Nephron (organoid): ENCODE measurements at regions not wholly inside any gene's neighbourhood (a gene's known extent, or its start where the extent isn't known, plus 50 kb on each side); places are given as distances from the start of the nearest gene placed in this dataset.
"Not testable (repeated sequence)": the region's sequence is repeated elsewhere in the genome, so short reads cannot be mapped to it uniquely, and the experiment has no call there.

Experiments
- H3K27ac Mint-ChIP-seq, 3 experiments: 2 replicates each; pipeline ENCODE4 v1.8.0; 2020; ENCODE audit warnings: mixed read lengths in 3 of 3, mild to moderate bottlenecking in 2 of 3, moderate library complexity in 1 of 3
- H3K27me3 Mint-ChIP-seq: 2 replicates; pipeline ENCODE4 v1.8.0; 2021; ENCODE audit warnings: low read depth, mild to moderate bottlenecking, moderate library complexity, mixed read lengths
- H3K36me3 Mint-ChIP-seq: 2 replicates; pipeline ENCODE4 v1.8.0; 2020; ENCODE audit warnings: low read depth, mixed read lengths
- H3K4me1 Mint-ChIP-seq: 2 replicates; pipeline ENCODE4 v1.8.0; 2020; ENCODE audit warnings: mixed read lengths
- H3K4me3 Mint-ChIP-seq, 3 experiments: 2 replicates each; pipeline ENCODE4 v1.8.0; 2020; ENCODE audit warnings: mild to moderate bottlenecking in 3 of 3, mixed read lengths in 3 of 3, moderate library complexity in 2 of 3
- H3K9me3 Mint-ChIP-seq: 2 replicates; pipeline ENCODE4 v1.8.0; 2020; ENCODE audit warnings: mixed read lengths
- CTCF ChIP-seq, 3 experiments: fragments of 200-600 bp; sonication (generic); IDR thresholded peaks; one replicate each; pipeline ENCODE4 v1.5.0; 2021; ENCODE audit warnings: antibody characterized with exemption in 3 of 3; ENCODE audit not compliant: unreplicated experiment in 3 of 3

- Mint-ChIP-seq H3K4me3 (no peak overlapping the region), H3K27me3 (no peaks in the 10 kb centered on the region), H3K4me1 (peaks cover 16% of the 10 kb centered on the region), H3K27ac (no peak overlapping the region), H3K36me3 (no peaks in the 10 kb centered on the region), H3K9me3 (no peaks in the 10 kb centered on the region)
- no peak for TF ChIP-seq CTCF (IDR thresholded peaks at IDR 0.05; ENCODE audit: unreplicated experiment in 3 of 3)
These were observed 685.6 kb downstream of the DTWD2 start for GRCh38 chr5:118302786-118303185.

GRCh38 chr5:118301696-118302095 is 686.7 kb downstream of the DTWD2 start:
- H3K27ac Mint-ChIP-seq, result no peak overlapping the region
- peaks cover 21% of the 10 kb centered on the region for H3K4me1 Mint-ChIP-seq
- no peak overlapping the region for H3K4me3 Mint-ChIP-seq
- H3K27me3 Mint-ChIP-seq, result no peaks in the 10 kb centered on the region
- H3K36me3 Mint-ChIP-seq, result no peaks in the 10 kb centered on the region
- H3K9me3 Mint-ChIP-seq, result no peaks in the 10 kb centered on the region
- no peak for TF ChIP-seq CTCF (IDR thresholded peaks at IDR 0.05; ENCODE audit: unreplicated experiment in 3 of 3)

- peaks cover 42% of the 10 kb centered on the region for H3K4me1 Mint-ChIP-seq
- peak overlapping the region in 2 of 3 experiments; percentile 10 to 32 for H3K27ac Mint-ChIP-seq
These were observed 693.3 kb downstream of the DTWD2 start for GRCh38 chr5:118295045-118295444.

GRCh38 chr5:118293378-118293777 is 695.0 kb downstream of the DTWD2 start:
- H3K9me3 Mint-ChIP-seq, result no peaks in the 10 kb centered on the region
- no peak for TF ChIP-seq CTCF (IDR thresholded peaks at IDR 0.05; ENCODE audit: unreplicated experiment in 3 of 3)
- no peak overlapping the region for H3K27ac Mint-ChIP-seq
- no peak overlapping the region for H3K4me3 Mint-ChIP-seq
- peaks cover 32% of the 10 kb centered on the region for H3K4me1 Mint-ChIP-seq
- no peaks in the 10 kb centered on the region for H3K36me3 Mint-ChIP-seq
- H3K27me3 Mint-ChIP-seq, result no peaks in the 10 kb centered on the region

More at GRCh38 chr5:118295045-118295444, 693.3 kb downstream of the DTWD2 start:
- Mint-ChIP-seq H3K4me3 (no peak overlapping the region), H3K36me3 (no peaks in the 10 kb centered on the region), H3K27me3 (no peaks in the 10 kb centered on the region), H3K9me3 (no peaks in the 10 kb centered on the region)
- no peak for TF ChIP-seq CTCF (IDR thresholded peaks at IDR 0.05; ENCODE audit: unreplicated experiment in 3 of 3)

- H3K36me3 Mint-ChIP-seq, result no peaks in the 10 kb centered on the region
- no peaks in the 10 kb centered on the region for H3K9me3 Mint-ChIP-seq
- H3K4me3 Mint-ChIP-seq, result no peak overlapping the region
- H3K27ac Mint-ChIP-seq, result no peak overlapping the region
- TF ChIP-seq CTCF (IDR thresholded peaks at IDR 0.05; ENCODE audit: unreplicated experiment in 3 of 3), result no peak
- no peaks in the 10 kb centered on the region for H3K27me3 Mint-ChIP-seq
- H3K4me1 Mint-ChIP-seq, result peaks cover 11% of the 10 kb centered on the region
These were observed 698.1 kb downstream of the DTWD2 start for GRCh38 chr5:118290204-118290603.

- not testable (repeated sequence) for H3K4me1 Mint-ChIP-seq, H3K4me3 Mint-ChIP-seq, H3K9me3 Mint-ChIP-seq, H3K27ac Mint-ChIP-seq, H3K27me3 Mint-ChIP-seq, H3K36me3 Mint-ChIP-seq
These were observed 704.1 kb downstream of the DTWD2 start for GRCh38 chr5:118284230-118284629.

GRCh38 chr5:118282480-118283038 is 705.8 kb downstream of the DTWD2 start:
- not testable (repeated sequence) for H3K27me3 Mint-ChIP-seq, H3K27ac Mint-ChIP-seq, H3K4me3 Mint-ChIP-seq, H3K9me3 Mint-ChIP-seq, H3K36me3 Mint-ChIP-seq
- H3K4me1 Mint-ChIP-seq, result peaks cover 14% of the 10 kb centered on the region
